Suppressor macrophage (primary cell): ENCODE measurements at regions not wholly inside any gene's neighbourhood (a gene's known extent, or its start where the extent isn't known, plus 50 kb on each side); places are given as distances from the start of the nearest gene placed in this dataset.

Source experiments
- DNase-seq, 4 experiments: peaks; one replicate each; pipeline ENCODE4 v3.0.0-alpha.2; 2020 to 2022

DNA sequence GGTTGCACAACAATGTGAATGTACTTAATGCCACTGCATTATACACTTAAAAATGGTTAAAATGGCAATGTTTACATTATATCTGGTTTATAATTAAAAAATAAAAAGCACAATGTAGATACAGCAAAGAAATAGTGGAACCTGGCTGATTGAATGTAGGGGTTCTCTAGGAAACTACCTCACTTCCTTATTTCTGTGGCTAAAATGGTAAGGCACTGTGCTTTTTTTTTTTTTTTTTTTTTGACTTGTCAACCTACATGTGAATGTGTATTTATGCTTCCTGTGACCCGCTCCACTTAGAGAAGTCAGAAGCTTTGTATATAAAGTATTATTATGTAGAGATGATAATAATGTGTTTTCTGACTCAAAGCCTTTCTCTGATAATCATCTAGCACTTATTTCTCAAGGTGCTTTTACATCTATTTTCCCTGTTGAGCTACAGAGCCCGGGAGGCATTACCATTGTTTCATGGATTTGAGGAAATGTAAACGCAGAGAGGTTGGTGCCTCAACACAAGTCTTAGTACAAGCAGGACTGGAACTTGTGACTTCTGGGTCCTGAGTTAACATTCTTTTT, 55.0 kb downstream of the SOX4 start:
- DNase-seq, result peak in 2 of 4 experiments; percentile 29 to 52

GRCh38 chr6:21653323-21653722, 59.8 kb downstream of the SOX4 start:
- no peak for DNase-seq

- DNase-seq, result no peak
Measured at GRCh38 chr6:21653905-21654304, 60.4 kb downstream of the SOX4 start.

DNA sequence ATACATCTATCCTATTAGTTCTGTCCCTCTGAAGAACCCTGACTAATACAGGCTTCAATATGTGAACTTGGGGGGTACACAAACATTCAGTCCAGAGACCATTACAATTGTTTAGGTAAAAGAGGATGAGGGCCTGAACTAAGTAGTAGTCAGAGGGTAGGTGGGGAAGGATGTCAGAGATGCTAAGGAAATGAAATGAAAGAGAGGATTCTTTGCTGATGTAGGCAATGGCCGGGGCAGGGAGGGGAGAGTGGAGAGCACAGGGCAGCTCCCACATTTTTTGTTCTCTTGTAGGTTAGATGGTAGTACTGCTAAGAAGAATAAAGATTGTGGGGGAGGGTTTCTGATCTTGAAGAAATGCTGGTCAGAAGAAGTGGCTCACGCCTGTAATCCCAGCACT, 60.8 kb downstream of the SOX4 start:
- DNase-seq, result no peak

DNA sequence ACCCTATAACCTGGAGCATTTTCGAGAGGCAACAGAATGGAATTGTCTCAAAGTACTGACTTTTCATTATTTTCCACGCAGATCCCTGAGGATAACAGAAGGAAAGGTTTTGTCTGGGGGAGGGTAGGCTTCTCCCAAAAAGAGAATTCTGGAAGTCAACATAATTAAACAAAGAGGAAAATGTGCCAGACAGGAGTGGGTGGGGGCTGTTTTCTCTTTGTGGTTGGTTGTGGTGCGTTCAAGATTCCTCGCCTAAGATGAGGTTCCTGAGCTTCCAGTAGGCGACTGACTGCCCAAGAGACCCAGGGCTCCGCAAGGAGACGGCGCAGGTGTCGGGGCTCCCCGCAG, 70.4 kb downstream of the SOX4 start:
- DNase-seq, result no peak

GRCh38 chr6:21664314-21665109, 71.0 kb downstream of the SOX4 start:
- DNase-seq, result peak; percentile 51 to 80 (median 63)

GRCh38 chr6:21665110-21665391, 71.5 kb downstream of the SOX4 start:
- no peak for DNase-seq

GRCh38 chr6:21665392-21666200, 72.0 kb downstream of the SOX4 start:
- peak in 3 of 4 experiments; percentile 30 to 45 (median 31) for DNase-seq

GRCh38 chr6:21666201-21666691, 72.7 kb downstream of the SOX4 start:
- DNase-seq, result peak in 3 of 4 experiments; percentile 8 to 34 (median 17)

DNA sequence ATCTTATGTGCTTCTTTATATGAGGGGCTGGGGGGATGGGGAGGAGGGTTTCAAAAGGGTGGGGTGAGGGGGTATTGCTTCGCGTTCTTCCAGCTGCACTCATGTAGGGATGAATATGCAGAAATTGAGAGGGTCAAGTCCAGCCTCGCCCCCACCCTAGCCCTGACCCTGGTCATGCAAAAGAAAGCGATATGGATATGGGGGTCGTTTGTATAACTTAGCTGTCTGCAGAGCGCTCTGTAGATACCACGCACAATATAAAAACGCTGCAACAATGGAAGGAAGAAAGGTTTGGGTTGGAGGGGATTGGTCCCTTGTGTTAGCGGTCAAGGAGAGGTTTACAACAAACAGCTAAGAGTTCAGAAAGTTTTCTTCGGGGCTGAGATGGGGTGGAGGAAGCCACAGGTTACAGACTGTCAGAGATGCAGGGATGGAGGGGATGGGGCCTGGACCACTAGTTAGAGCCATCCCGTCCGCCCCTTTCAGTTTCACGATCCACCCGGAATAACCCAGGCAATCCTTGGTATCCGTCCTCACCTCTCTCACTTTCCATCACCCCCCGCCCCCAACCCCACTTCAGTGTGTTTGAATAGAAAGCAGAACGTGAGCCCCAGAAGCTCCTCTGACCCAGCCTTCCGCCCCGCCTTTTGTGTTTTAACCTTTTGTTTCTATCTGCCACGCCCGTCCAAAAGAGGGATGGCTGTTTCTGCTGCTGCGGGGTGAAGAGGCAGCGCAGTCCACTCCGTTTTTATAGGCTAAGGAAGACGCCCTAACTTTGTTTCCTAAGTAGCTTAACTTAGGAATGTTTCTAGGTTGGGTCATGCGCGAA, 73.5 kb downstream of the SOX4 start:
- peak in 1 of 4 experiments; percentile 9 for DNase-seq

DNA sequence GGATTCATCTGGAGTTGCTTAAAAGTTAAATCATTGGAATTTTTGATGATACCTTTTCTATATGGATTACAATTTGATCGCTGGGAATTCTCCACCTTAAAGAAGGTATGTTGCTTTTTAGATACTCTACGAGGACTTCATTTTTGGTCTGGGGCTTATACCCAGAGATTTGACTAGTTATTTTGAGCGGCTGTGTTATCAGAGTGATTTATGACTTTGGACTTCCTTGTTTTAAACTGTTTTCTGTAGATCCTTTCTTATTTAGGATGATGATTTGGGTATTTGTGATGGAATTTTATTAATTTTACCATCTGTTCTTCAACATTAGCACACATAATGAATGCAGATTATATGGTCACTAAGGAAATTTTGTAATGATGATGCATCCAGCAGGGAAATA, 75.2 kb downstream of the SOX4 start:
- DNase-seq, result no peak

GRCh38 chr6:21676769-21677168, 83.2 kb downstream of the SOX4 start:
- no peak for DNase-seq

- DNase-seq, result no peak
Measured at GRCh38 chr6:21678990-21679389, 85.4 kb downstream of the SOX4 start.

GRCh38 chr6:21679761-21680265, 86.3 kb downstream of the SOX4 start:
- no peak for DNase-seq

DNA sequence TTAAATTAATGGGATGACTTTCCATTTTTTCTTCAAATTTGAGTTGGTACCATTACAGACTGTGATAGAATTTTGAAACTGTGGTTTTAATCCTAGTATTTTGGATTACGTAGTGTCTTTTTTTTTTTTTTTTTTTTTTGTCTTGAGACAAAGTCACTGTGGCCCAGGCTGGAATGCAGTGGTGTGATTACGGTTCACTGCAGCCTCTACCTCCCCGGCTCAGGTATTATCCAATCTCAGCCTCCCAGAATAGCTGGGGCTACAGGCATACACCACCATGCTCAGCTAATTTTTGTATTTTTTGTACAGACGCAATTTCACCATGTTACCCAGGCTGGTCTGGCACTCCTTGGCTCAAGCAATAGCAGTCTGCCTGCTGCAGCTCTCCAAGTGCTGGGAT, 87.1 kb downstream of the SOX4 start:
- DNase-seq, result no peak

DNA sequence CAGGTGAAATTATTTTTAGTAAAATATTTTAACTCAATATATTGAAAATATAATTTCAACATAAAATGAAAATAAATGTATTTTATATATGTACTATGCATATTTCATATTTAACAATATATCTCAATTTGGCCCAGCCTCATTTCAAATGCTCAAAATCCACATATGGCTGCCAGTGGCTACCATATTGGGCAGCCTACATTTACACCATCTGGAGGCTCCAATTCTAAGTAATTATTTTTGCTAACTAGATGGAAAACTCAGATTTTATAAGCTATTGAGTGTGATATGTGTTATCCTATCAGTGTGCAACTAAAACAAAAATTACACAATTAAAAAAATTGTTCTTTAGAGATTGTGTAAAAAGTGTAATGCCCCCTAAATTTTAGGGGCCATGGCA, 96.9 kb downstream of the SOX4 start:
- DNase-seq, result no peak

GRCh38 chr6:21691685-21692346, 98.3 kb downstream of the SOX4 start:
- DNase-seq, result no peak

GRCh38 chr6:21692721-21693120, 99.2 kb downstream of the SOX4 start:
- no peak for DNase-seq

GRCh38 chr6:21694168-21694567, 100.6 kb downstream of the SOX4 start:
- DNase-seq, result no peak

GRCh38 chr6:21707524-21708319, 114.2 kb downstream of the SOX4 start:
- no peak for DNase-seq

DNA sequence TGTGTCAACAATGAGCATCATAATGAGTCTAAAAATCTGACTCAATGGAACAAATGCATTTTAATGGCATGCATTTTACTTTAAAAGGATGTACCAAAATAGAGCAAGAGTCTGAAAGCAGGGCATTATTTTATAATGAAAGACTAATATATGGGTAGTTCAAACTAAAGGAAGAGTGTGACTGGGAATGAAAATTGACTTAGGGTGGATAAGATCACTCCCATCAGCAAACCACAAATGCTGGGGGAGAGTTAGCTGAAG, 114.7 kb downstream of the SOX4 start:
- DNase-seq, result no peak
